T-helper 1 cell treated with Interleukin-12 subunit alpha and Interleukin-12 subunit beta and Interleukin-4 antibody, amounts not matched to agents 30 ng/mL and 1 ng/mL, for 36 hours (primary cell): ENCODE measurements at regions not wholly inside any gene's neighbourhood (a gene's known extent, or its start where the extent isn't known, plus 50 kb on each side); places are given as distances from the start of the nearest gene placed in this dataset.

ENCODE experiments used
- intact Hi-C: fragments of 100-400 bp; cut with micrococcal nuclease; formaldehyde crosslinking; loops from one replicate; pipeline ENCODE4 v1.15.1; 2024

DNA sequence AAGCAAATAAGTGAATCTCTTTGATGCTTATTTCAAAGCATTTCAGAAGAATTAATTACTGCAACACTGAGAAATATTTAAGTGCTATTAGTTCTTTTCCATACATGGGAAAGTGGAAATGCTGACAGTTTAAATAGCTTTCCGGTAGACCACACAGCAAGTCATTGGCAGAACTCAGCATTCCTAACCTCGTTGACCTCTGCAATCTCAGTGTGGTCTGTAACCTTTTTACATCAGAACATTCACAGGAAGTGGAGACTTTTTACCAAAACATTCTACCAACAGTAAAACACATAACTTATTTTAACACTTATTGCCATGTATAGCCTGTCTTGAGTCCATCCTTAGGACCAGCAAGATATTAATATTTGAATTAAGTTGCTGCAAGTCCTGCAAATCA, 249.5 kb upstream of the DCN start:
- intact Hi-C loops: no loop called here

DNA sequence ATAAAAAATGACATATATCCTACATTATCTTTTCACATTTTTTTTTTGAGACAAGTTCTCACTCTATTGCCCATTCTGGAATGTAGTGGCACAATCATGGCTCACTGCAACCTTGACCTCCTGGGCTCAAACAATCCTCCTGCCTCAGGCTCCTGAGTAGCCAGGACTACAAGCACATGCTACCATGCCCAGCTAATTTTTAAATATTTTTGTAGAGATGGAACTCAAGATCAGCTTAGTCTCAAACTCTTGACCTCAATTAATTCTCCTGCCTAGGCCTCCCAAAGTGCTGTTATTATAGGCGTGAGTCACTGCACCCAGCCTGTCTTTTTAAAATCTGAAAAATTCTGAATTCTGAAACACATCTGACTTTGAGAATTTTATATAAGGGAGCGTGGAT, 241.9 kb upstream of the DCN start:
- intact Hi-C loops: no loop called here

DNA sequence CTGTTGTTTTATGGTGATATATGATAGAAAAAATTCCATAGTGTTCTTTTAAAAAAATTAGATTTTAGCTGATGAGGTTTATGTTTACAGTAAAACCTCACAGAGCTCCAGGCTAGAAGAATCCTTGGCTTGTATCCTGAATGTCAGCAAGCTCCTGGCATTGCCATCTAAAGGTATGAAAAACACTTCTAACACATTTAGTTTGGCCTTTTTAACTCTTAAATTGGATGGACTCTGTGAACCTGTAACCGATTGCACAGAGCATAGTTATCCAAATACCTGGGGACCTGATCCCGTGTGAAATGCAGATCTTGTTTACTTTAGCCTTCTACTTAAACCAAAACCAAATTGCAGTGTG, 241.1 kb upstream of the DCN start:
- intact Hi-C loops: no loop called here

DNA sequence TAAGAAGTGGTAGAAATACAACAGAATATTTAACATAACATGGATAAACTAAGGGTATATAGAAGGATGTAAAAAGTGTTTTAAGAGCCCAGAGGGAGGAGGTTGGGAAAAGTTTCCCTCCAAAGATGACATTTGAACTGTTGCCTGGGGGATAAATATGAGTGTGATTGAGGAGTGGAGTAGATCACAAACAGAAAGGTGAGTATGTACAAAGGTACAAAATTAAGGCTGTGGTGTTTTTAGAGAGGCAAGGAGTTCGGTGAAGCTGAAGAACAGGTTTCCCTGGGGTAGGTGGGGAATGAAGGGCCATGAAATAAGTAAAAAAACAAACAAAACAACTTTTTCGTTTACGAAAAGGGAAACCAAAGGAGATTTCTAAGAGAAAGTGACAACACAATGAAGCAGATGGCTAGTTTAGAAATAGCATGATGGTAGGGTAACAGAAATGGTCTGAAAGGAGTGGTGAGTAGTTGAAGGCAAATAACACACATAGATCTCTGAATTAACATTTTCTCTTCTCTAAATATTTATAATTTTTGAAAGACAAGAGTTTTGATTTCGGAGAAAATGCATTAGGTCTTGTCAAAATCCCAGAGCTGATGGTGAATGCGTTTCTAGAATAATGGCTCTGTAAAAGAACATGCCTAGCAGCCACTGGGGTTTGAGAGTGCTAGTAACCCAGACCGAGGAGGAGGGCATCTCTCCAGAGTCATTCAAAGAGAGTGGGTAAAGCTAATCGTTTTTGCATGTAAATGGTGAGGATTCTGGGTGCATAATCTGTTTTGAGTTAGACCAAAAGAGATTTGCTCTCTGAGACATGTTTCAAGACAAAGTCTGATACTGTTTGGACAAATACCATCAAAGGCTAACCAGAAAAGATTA, 240.4 kb upstream of the DCN start:
- intact Hi-C loops: no loop called here

DNA sequence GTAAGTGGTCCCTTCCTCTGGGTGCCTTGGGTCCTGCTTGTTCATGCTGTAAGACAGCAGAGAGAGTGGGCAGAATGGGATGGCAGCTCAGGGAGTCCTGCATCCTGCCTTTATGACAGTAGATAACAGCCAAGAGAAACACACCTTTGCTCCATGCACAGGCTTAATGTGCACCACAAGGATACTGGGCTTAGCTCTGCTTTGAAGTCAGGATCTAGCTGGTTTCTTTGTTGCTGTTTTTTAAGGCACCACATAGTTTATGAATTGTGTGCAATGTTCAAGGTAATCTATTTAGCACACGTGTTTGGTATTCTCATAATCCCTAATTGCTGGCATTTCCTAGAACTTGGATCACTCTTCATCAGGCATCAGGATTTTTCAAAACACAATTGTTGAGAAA, 239.5 kb upstream of the DCN start:
- intact Hi-C loops: no loop called here

DNA sequence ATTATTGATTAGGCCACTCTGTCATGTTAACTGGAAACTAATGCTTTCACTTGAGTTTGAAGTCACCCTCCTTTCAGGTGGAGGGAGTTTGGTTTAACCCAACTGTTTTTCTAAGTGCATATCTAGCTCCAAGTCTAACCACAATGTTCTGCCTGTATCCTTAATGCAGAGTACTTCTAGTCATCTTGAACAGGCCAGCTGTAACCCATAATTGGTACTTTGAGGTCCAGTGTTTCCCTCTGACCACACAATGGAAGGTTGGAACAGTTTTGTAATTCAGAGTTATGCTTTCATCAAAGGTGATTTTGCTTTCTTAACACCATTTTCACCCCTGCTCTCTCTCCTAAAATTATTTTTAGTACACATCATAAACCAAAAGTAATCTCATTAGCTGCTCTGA, 237.2 kb upstream of the DCN start:
- intact Hi-C loops: no loop called here

DNA sequence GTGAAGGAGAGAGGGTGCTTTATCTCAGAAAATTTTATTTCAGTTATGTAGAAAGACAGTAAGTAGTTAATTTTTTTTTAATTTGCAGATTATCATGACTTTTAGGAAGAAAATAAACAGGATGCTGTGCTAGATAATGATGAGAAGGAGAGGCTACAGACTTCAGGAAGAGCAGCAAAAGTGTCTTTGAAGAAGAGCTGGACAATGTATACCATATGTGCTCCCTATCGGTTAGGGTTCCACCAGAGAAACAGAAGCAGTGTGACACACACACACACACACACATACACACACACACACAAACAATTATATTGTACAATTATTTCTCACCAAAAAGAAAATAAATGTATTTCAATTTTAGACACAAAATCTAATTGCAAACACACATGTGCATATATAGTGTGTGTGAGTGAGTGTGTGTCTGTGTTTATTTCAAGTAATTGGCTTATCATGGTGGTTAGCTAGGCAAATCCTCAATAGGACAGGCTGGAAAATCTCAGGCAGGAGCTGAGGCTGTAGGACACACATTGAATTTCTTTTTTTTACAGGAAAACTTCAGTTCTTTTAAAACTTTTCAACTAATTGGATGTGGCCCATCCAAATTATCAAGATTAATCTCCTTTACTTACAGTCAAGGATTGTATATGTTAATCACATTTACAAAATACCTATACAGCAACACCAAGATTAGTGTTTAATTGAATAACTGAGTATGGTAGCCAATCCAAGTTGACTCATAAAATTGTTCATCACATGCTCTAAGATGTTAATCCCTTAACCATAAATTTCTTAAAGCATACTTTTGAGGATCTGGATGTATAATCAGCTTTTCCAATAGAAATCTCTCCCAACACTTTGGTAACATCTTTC, 235.8 kb upstream of the DCN start:
- intact Hi-C loops: no loop called here

DNA sequence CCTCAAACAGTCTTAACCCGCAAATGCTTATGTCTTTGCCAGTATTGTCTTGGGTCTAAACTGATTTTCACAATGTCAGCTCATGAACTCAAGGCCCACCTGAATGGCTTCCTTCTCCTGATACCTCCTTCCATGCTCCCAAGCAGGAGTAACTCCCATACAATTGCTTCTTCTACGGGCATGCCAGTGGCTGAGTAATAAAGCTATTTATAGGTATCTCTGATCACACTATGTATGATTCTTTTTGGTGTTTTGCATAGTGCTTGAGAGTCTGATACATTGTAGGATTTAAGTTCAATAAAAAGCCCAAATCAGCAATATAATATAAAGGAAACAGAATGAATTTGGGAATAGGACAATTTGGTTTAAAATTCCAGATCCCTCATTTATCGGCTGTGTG, 235.0 kb upstream of the DCN start:
- intact Hi-C loops: no loop called here

DNA sequence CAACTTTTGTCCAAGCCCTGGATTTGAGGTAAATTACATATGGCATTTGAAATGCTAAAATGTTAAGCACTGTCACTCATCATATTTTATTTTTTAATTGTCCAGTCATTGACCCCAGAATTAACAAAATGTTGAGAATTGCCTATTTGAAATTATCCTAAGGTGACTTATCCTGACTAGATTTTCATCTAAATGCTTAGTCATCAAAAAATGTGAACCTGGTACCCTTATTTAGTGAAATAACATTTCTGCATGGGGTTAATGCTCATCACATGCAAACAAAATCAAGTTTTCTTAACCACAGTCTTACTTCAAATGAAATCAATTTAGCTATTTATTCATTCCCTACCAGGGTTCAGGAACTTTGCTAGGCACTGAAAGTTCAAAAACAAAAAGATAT, 232.0 kb upstream of the DCN start:
- intact Hi-C loops: no loop called here

DNA sequence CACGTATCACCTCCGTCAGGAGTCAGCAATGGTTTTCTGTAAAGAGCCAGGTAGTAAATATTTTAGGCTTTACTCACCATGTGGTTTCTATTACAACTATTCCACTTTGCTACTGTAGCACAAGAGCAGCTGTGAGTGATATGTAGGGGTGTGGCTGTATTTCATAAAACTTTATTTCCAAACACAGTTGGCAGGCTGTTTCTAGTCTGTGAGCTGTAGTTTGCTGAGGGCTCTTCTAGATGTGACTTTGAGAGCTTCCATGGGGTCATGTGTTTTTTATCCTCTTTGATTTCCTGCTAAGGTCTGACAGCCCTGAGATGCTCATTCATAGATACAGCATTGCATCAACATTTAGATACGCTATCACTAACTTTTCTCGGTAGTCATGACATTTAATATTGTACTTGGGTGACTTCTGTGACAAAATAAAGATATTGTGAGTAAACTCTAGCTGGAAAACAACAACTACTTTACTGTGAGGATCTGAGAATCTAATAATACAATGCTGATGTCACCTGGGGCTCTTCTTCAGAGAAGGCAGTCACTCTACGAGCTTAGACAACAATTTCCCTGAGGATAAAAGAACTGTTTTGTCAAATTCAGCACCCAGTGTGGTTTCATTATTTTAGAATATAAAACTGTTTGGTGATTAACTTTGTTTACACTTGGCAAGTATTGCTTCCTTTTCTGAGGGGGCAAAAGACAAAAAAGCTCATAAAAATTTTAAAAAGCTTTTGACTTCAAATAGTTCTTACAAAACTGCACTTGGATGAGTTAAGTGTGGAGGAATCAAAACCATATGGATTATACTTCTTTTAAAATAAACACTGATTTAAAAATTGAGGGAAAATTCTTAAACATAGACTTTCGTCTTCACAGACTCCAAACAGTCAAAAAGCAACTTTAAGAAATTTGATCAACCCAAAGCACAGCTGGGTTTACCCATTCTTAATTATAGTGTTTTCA, 231.2 kb upstream of the DCN start:
- intact Hi-C loops: no loop called here

DNA sequence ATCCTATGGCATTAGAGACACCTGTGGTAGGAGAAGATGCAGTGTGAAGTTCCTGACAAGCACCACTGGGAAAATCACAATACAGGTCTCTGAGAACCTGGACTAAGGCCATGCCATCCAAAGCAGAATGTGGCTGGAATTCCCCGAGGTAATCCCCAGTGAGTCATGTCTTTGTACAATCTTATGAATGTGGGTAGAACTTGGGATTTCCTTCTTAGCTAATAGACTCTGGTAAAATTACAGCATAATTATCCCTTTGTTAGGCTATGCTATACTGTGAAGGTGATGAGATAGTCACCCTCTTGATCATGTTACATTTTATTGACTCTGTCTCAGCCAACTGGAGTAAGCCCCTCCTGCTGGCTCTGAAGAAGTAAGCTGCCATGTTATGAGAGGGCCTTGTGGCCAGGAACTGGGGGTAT, 224.3 kb upstream of the DCN start:
- intact Hi-C loops: no loop called here

DNA sequence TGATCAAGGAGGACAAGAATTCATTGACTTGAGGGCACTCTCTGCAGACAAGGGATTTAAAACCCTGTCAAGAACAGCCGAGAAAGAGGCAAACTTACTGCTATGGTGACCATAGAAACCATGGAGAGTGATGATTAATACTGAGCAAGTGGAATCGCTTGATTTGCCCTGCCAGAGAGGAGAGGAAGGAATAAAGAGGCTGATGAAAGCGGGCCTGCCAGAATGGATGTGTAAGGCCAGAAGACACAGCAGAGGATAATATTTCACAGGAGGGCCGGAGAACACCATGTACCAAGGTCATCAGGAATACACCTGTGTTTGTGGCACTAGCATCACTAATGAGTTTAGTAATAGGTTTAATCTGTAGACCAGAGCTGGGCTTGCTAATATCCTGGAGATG, 221.8 kb upstream of the DCN start:
- intact Hi-C loops: no loop called here

DNA sequence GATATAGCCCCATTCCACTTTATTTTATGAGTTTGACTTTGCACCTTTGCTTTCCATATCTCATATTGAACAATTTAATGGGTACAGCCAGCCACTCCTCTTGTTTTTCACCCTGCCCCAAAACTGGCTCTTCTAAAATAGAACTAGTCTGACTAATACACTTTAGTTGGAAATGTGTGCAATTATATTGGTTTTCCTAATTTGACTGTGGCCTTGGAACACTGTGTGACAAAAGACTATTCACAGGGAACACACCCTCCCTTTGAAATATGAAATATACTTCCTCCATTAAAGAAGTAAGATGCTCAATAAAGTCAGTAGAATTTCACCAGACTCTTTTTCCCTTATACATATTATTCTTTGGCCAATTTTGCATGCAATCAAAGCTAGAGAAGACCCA, 218.6 kb upstream of the DCN start:
- intact Hi-C loops: no loop called here

DNA sequence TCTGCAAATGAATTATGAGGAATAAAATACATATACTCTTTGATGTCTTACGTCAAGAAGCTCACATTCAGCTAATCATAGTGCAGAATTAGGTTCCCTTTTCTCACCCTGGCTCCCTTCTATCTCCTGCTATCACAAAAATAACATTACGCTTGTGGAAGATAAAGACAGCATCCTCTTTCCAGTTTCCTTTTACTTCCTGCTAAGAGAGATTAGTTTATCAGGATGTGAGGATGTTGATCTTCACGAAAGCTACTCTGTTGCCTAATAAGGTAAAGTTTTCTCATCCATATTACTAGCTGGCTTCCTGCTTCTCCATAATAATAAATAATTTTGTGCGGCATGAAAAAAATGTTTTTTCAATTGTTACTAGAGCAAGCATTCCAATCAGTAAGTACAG, 217.7 kb upstream of the DCN start:
- intact Hi-C loops: no loop called here

DNA sequence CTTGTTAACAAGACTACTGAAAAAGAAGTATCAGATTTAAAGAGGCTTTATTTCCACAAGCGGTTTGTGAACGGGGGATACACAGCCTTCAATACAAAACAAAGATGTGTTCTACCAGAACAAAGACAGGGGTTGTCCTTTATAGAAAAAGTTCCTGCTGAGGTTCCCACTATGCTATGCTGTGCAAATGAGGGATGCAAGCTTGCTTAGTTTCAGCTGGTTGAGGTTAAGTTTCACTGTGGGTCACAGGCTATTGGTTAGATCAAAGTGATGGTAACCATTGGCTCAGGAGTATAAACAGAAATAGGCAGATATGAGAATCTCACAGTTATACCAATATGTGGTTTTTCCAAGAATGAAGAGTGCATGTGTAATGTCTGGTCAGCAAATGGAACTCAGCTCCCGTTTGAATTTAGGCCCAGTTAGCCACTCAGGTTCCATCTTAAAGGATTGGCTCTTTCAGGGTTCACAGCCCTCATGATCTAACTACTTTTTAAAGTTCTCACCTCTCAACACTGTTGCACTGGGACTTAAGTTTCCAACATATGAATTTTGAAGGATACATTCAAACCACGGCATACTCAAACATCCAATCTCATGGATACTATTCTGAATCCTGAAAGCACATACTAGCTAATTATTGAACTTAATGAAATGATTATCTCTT, 215.4 kb upstream of the DCN start:
- intact Hi-C loops: no loop called here

DNA sequence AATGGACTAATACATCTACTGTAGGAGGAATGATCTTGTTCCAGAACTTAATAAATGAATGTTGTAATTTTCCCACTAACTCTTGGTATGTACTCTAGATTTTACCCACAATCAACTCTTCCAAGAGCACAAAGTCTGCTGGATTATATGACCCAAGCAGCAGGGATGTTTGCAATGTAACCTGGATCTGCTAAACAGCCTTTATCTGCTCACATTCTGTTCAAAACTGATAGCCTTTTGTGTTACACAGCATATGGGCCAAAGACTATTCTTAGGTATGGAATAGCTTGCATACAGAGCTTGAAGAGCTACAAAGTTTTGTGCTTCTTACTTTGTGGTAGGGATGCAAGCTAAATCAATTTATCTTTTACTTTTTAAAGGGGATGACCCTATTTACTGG, 213.7 kb upstream of the DCN start:
- intact Hi-C loops: no loop called here

DNA sequence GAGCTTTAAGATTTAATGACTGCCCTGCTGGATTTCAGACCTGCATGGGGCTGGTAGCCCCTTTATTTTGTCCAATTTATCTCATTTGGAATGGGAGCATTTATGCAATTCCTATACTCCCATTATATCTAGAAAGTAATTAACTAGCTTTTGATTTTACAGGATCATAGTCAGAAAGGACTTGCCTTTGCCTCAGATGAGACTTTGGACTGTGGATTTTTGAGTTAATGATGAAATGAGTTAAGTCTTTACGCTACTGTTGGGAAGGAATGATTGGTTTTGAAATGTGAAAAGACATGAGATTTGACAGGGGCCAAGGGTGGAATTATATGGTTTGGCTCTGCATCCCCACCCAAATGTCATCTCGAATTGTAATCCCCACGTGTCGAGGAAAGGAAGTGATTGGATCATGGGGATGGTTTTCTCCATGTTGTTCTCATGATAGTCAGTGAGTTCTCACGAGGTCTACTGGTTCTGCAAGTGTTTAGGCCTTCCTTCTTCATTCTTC, 213.1 kb upstream of the DCN start:
- intact Hi-C loops: no loop called here

DNA sequence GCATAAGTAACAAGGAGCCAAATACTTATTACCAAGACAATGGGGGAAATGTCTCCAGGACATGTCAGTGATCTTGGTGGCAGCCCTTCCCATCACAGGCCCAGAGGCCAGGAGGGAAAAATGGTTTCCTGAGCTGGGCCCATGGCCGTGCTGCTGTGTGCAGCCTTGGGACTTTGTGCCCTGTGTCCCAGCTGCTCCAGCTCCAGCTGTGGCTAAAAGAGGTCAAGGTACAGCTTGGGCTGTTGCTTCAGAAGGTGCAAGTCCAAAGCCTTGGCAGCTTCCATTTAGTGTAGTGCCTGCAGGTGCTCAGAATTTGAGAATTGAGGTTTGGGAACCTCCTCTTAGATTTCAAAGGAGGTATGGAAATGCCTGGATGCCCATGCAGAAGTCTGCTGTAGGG, 212.3 kb upstream of the DCN start:
- intact Hi-C loops: no loop called here

DNA sequence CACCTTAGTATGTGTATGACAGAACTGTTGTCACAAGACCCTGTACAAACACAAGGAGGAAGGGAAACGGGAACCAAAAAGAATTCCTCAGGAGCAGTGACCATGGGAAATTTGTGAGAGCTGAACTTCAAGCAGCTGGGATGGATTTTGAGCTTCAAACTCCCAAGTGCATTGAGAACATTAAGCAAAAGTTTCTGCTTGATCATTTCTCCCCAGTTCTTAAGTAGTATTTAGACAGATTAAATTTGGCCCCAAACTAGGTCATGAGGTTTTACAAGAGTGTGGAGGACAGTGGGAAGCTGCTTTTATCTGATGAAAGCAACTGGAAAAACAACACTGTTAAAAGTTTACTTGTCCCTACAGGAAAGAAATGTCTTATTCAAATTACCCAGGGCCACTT, 206.0 kb upstream of the DCN start:
- intact Hi-C loops: loop anchor here (10.0 kb wide), 1 partner anchor 1536 kb away; the partner anchor contains the start of gene EEA1

DNA sequence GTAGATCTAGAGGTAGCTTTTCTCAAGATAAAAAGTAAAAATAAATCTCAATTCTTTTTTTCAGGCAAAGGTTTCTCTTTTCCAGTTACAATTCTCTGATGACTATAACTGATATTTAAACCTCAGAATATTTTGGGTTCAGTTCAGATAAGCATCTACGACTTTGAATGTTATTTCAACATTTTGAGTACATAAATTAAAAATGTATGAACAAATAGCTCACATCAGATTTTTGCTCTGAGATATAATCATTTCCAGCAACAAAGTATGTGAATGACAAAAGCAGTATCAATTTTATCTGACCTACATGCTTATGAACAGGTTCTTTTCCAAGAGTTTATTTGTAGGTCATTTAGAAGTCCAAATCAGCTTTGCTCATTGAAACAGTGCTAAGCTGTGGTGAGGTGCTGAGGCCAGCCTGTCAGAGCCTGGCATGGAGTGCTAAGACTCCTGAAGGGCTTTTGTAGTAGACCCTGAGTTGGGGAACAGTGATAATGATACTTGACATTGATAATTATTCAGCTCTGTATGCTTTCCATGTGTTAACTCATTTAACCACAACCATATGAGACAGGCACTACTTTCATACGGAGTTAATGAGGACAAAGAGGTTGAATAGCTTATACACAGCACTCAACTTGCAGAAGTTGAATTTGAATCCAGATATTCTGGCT, 205.0 kb upstream of the DCN start:
- intact Hi-C loops: loop anchor here (10.0 kb wide), 1 partner anchor 1537 kb away; the partner anchor contains the start of gene EEA1
